ENCODE measurements at regions not wholly inside any gene's neighbourhood (a gene's known extent, or its start where the extent isn't known, plus 50 kb on each side); places are given as distances from the start of the nearest gene placed in this dataset.

DNA sequence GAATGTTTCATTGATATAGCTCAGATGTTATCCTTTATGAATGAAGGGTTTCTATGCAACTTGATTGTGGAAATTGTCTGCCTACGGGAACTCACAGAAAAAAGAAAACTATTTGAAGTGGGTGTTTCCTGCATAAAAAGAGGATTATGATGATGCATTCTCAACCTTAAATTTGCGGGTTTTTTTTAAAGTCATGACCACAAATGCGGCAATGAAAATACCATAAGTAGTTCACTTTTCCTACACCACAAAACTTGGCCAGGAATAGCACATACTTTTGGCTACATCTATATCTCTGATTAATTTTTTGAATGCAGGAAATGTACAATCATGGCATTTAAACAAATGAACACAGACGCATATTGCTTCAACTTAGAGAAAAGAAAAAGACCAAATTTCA is 754.7 kb downstream of the DTWD2 start:
- no peak for DNase-seq (ENCODE audit: low read depth)
- TF ChIP-seq, protein P1, sequence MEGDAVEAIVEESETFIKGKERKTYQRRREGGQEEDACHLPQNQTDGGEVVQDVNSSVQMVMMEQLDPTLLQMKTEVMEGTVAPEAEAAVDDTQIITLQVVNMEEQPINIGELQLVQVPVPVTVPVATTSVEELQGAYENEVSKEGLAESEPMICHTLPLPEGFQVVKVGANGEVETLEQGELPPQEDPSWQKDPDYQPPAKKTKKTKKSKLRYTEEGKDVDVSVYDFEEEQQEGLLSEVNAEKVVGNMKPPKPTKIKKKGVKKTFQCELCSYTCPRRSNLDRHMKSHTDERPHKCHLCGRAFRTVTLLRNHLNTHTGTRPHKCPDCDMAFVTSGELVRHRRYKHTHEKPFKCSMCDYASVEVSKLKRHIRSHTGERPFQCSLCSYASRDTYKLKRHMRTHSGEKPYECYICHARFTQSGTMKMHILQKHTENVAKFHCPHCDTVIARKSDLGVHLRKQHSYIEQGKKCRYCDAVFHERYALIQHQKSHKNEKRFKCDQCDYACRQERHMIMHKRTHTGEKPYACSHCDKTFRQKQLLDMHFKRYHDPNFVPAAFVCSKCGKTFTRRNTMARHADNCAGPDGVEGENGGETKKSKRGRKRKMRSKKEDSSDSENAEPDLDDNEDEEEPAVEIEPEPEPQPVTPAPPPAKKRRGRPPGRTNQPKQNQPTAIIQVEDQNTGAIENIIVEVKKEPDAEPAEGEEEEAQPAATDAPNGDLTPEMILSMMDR (IDR thresholded peaks at IDR 0.05; ENCODE audit: insufficient read depth, low read length) = no peak
- no peak overlapping the region for H3K4me3 ChIP-seq (ENCODE audit: low read depth, low read length)

DNA sequence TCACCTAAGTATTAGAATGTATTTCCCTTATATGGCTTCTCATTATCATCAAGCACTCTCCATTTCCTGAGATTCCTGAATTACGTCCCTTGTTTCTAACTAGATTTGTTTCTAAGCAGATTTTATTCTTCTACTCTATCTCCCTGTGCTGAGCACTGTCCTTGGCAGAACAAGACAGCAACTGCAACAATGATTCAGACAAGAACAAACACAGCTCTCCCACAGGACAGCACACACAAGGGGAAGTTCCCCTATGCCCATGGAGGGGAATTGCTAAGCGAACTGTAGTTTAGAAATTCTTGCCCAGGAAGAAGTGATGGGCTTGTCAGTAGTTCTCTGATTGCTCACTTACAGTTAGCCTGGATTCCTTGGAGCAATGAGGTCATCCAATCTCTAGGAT is 759.9 kb downstream of the DTWD2 start:
- TF ChIP-seq, protein P1 (IDR thresholded peaks at IDR 0.05; ENCODE audit: insufficient read depth, low read length) = no peak
- DNase-seq (ENCODE audit: low read depth) = no peak
- no peak overlapping the region for H3K4me3 ChIP-seq (ENCODE audit: low read depth, low read length)

DNA sequence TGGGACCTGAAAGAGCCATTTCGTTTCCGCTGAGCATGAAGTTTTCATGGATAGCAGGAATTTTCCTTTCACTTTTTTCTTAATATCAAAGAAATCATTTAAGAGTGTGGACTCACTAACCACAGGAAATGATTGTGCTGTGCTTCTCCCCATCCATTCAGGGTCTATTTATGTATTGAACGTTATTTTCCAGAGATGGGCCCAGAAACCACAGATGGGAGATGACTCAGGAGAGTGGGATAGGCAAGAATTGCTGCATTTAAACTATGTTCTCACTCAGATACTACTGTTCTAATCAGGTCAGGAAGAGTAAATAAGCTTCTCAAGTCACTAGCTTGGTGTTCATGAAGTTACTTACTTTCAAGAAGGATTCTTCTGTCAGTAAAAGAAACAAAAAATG is 763.8 kb downstream of the DTWD2 start:
- no peak for DNase-seq (ENCODE audit: low read depth)
- no peak overlapping the region for H3K4me3 ChIP-seq (ENCODE audit: low read depth, low read length)
- TF ChIP-seq, protein P1 (IDR thresholded peaks at IDR 0.05; ENCODE audit: insufficient read depth, low read length) = no peak

GRCh38 chr5:118220556-118221195 is 767.7 kb downstream of the DTWD2 start:
- TF ChIP-seq, protein P1 (IDR thresholded peaks at IDR 0.05; ENCODE audit: insufficient read depth, low read length) = no peak
- DNase-seq (ENCODE audit: low read depth) = no peak
- H3K4me3 ChIP-seq (ENCODE audit: low read depth, low read length) = no peak overlapping the region

GRCh38 chr5:118211606-118212005 is 776.7 kb downstream of the DTWD2 start:
- TF ChIP-seq, protein P1 (IDR thresholded peaks at IDR 0.05; ENCODE audit: insufficient read depth, low read length) = no peak
- no peak overlapping the region for H3K4me3 ChIP-seq (ENCODE audit: low read depth, low read length)

DNA sequence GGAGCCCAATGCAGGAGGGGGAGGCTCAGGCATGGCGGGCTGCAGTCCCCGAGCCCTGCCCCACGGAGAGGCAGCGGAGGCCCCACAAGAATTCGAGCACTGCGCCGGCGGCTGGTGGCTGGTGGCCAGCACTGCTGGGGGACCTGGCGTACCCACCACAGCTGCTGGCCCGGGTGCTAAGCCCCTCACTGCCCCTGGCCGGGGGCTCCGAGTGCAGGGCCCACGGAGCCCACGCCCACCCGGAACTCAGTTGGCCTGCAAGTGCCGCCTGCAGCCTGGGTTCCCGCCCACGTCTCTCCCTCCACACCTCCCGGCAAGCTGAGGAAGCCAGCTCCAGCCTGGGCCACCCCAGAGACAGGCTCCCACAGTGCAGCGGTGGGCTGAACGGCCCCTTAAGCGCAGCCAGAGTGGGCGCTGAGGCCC is 780.3 kb downstream of the DTWD2 start:
- DNase-seq (ENCODE audit: low read depth) = no peak
- TF ChIP-seq, protein P1 (IDR thresholded peaks at IDR 0.05; ENCODE audit: insufficient read depth, low read length) = no peak
- H3K4me3 ChIP-seq (ENCODE audit: low read depth, low read length) = no peak overlapping the region

More at GRCh38 chr5:118211606-118212005, 776.7 kb downstream of the DTWD2 start:
- DNase-seq (ENCODE audit: low read depth) = no peak

DNA sequence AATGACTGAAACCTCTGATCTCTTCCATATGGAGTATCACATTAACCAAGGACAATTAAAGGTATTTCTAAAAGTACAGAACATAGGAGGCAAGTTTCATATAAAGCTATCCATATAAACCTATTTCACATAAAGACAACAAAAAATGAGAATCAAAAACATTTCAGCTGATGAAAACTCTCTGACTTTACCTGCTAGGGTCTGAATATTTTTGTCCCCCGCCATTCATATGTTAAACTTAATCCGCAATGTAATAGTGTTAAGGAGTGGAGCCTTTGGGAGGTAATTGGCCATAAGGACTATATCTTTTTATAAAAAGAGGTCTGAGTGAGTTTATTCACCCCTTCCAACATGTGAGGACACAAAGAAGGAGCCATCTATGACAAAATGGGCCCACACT is 788.5 kb downstream of the DTWD2 start:
- no peak overlapping the region for H3K4me3 ChIP-seq (ENCODE audit: low read depth, low read length)
- TF ChIP-seq, protein P1 (IDR thresholded peaks at IDR 0.05; ENCODE audit: insufficient read depth, low read length) = no peak
- no peak for DNase-seq (ENCODE audit: low read depth)

Measured in fibroblast of the aortic adventitia (primary cell).